OCI-LY7 (cell line): ENCODE measurements at regions not wholly inside any gene's neighbourhood (a gene's known extent, or its start where the extent isn't known, plus 50 kb on each side); places are given as distances from the start of the nearest gene placed in this dataset.

Source experiments
- EZH2phosphoT487 ChIP-seq: fragments of 200-600 bp; sonication (generic); IDR thresholded peaks from 2 replicates; pipeline ENCODE4 v1.6.1; 2018; ENCODE audit warnings: low read depth, borderline replicate concordance, mild to moderate bottlenecking, mixed run types, antibody characterized with exemption, low read length, moderate library complexity, mixed read lengths
- TF ChIP-seq, protein P1 (sequence below): fragments of 200-600 bp; sonication (generic); conservative IDR thresholded peaks from 2 replicates; pipeline ENCODE4 v1.5.1; 2014; ENCODE audit warnings: mild to moderate bottlenecking, antibody characterized with exemption, low read length, moderate library complexity, mixed read lengths

- TF ChIP-seq, protein P1, sequence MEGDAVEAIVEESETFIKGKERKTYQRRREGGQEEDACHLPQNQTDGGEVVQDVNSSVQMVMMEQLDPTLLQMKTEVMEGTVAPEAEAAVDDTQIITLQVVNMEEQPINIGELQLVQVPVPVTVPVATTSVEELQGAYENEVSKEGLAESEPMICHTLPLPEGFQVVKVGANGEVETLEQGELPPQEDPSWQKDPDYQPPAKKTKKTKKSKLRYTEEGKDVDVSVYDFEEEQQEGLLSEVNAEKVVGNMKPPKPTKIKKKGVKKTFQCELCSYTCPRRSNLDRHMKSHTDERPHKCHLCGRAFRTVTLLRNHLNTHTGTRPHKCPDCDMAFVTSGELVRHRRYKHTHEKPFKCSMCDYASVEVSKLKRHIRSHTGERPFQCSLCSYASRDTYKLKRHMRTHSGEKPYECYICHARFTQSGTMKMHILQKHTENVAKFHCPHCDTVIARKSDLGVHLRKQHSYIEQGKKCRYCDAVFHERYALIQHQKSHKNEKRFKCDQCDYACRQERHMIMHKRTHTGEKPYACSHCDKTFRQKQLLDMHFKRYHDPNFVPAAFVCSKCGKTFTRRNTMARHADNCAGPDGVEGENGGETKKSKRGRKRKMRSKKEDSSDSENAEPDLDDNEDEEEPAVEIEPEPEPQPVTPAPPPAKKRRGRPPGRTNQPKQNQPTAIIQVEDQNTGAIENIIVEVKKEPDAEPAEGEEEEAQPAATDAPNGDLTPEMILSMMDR: no peak
- TF ChIP-seq EZH2phosphoT487: no peak
These were observed 74.1 kb upstream of the NANOGP8 start for GRCh38 chr15:35159170-35159569.
